Ecto neural progenitor cell (in vitro differentiated cells): ENCODE measurements at regions not wholly inside any gene's neighbourhood (a gene's known extent, or its start where the extent isn't known, plus 50 kb on each side); places are given as distances from the start of the nearest gene placed in this dataset.

Experiments
- DNase-seq: peaks from one replicate; pipeline ENCODE4 v3.0.0-alpha.2; 2018; ENCODE audit warnings: low spot score

- DNase-seq = no peak
Observed at GRCh38 chr3:80052271-80052670, 284.5 kb upstream of the ROBO1 start.

- no peak for DNase-seq
Observed at GRCh38 chr3:80051602-80051962, 283.8 kb upstream of the ROBO1 start.

- no peak for DNase-seq
Observed at GRCh38 chr3:80050826-80051601, 283.2 kb upstream of the ROBO1 start.

GRCh38 chr3:80043226-80043625 lies 275.4 kb upstream of the ROBO1 start:
- no peak for DNase-seq

GRCh38 chr3:80040067-80040466 lies 272.3 kb upstream of the ROBO1 start:
- DNase-seq = no peak

GRCh38 chr3:80036176-80036575 lies 268.4 kb upstream of the ROBO1 start:
- no peak for DNase-seq

- no peak for DNase-seq
Observed at GRCh38 chr3:80035021-80035420, 267.2 kb upstream of the ROBO1 start.

GRCh38 chr3:80023010-80023409 lies 255.2 kb upstream of the ROBO1 start:
- DNase-seq = no peak

GRCh38 chr3:80018375-80018774 lies 250.6 kb upstream of the ROBO1 start:
- DNase-seq = no peak

- no peak for DNase-seq
Observed at GRCh38 chr3:80017369-80017768, 249.6 kb upstream of the ROBO1 start.

- DNase-seq = no peak
Observed at GRCh38 chr3:80014576-80014975, 246.8 kb upstream of the ROBO1 start.

- DNase-seq = no peak
Observed at GRCh38 chr3:80010021-80010571, 242.3 kb upstream of the ROBO1 start.

- DNase-seq = no peak
Observed at GRCh38 chr3:80007522-80007921, 239.7 kb upstream of the ROBO1 start.

GRCh38 chr3:80006315-80006714 lies 238.5 kb upstream of the ROBO1 start:
- no peak for DNase-seq

GRCh38 chr3:80000022-80000421 lies 232.2 kb upstream of the ROBO1 start:
- no peak for DNase-seq

- DNase-seq = no peak
Observed at GRCh38 chr3:79994397-79994796, 226.6 kb upstream of the ROBO1 start.

GRCh38 chr3:79986338-79986737 lies 218.5 kb upstream of the ROBO1 start:
- no peak for DNase-seq

- DNase-seq = no peak
Observed at GRCh38 chr3:79985816-79986215, 218.0 kb upstream of the ROBO1 start.

GRCh38 chr3:79983118-79983517 lies 215.3 kb upstream of the ROBO1 start:
- no peak for DNase-seq

- DNase-seq = no peak
Observed at GRCh38 chr3:79979990-79980389, 212.2 kb upstream of the ROBO1 start.

- DNase-seq = no peak
Observed at GRCh38 chr3:79976466-79976865, 208.7 kb upstream of the ROBO1 start.

GRCh38 chr3:79973917-79974595 lies 206.3 kb upstream of the ROBO1 start:
- DNase-seq = no peak

GRCh38 chr3:79973482-79973881 lies 205.7 kb upstream of the ROBO1 start:
- DNase-seq = no peak

GRCh38 chr3:79968418-79968817 lies 200.6 kb upstream of the ROBO1 start:
- DNase-seq = no peak
